GM23338 (cell line): ENCODE measurements at regions not wholly inside any gene's neighbourhood (a gene's known extent, or its start where the extent isn't known, plus 50 kb on each side); places are given as distances from the start of the nearest gene placed in this dataset.

Source experiments
- EZH2phosphoT487 ChIP-seq: fragments of 200-600 bp; sonication (generic); IDR thresholded peaks from one replicate; pipeline ENCODE4 v1.8.1; 2018; ENCODE audit warnings: antibody characterized with exemption; ENCODE audit not compliant: unreplicated experiment
- TF ChIP-seq, protein P1 (sequence below), 2 experiments: fragments of 200-600 bp in 1 of 2; sonication (generic) in 1 of 2; conservative IDR thresholded peaks; 2 replicates each; pipeline versions ENCODE4 v1.5.1 to v1.6.1; 2016 to 2017; ENCODE audit warnings: antibody characterized with exemption in 2 of 2, low read depth in 2 of 2, mild to moderate bottlenecking in 2 of 2, moderate library complexity in 1 of 2
- TF ChIP-seq, protein P2 (sequence below): IDR thresholded peaks from one replicate; pipeline ENCODE4 v1.6.1; 2018; ENCODE audit warnings: antibody characterized with exemption; ENCODE audit not compliant: unreplicated experiment

DNA sequence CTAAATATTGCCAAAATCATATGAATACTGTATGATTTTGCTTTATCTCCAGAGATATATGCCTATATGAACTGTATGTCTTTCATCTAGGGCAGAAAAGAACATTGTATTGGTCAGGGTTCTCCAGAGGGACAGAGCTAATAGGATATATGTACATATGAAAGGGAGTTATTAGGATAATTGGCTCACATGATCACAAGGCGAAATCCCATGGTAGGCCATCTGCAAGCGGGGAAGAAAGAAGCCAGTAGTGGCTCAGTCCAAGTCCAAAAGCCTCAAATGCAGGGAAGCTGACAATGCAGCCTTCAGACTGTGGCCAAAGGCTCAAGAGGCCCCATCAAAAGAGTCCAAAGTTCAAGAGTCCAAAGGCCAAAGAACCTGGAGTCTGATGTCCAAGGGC lies 209.9 kb downstream of the RNF144A start:
- TF ChIP-seq, protein P1, sequence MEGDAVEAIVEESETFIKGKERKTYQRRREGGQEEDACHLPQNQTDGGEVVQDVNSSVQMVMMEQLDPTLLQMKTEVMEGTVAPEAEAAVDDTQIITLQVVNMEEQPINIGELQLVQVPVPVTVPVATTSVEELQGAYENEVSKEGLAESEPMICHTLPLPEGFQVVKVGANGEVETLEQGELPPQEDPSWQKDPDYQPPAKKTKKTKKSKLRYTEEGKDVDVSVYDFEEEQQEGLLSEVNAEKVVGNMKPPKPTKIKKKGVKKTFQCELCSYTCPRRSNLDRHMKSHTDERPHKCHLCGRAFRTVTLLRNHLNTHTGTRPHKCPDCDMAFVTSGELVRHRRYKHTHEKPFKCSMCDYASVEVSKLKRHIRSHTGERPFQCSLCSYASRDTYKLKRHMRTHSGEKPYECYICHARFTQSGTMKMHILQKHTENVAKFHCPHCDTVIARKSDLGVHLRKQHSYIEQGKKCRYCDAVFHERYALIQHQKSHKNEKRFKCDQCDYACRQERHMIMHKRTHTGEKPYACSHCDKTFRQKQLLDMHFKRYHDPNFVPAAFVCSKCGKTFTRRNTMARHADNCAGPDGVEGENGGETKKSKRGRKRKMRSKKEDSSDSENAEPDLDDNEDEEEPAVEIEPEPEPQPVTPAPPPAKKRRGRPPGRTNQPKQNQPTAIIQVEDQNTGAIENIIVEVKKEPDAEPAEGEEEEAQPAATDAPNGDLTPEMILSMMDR (conservative IDR thresholded peaks at IDR 0.05; ENCODE audit: low read depth in 2 of 2): no peak
- TF ChIP-seq, protein P2, sequence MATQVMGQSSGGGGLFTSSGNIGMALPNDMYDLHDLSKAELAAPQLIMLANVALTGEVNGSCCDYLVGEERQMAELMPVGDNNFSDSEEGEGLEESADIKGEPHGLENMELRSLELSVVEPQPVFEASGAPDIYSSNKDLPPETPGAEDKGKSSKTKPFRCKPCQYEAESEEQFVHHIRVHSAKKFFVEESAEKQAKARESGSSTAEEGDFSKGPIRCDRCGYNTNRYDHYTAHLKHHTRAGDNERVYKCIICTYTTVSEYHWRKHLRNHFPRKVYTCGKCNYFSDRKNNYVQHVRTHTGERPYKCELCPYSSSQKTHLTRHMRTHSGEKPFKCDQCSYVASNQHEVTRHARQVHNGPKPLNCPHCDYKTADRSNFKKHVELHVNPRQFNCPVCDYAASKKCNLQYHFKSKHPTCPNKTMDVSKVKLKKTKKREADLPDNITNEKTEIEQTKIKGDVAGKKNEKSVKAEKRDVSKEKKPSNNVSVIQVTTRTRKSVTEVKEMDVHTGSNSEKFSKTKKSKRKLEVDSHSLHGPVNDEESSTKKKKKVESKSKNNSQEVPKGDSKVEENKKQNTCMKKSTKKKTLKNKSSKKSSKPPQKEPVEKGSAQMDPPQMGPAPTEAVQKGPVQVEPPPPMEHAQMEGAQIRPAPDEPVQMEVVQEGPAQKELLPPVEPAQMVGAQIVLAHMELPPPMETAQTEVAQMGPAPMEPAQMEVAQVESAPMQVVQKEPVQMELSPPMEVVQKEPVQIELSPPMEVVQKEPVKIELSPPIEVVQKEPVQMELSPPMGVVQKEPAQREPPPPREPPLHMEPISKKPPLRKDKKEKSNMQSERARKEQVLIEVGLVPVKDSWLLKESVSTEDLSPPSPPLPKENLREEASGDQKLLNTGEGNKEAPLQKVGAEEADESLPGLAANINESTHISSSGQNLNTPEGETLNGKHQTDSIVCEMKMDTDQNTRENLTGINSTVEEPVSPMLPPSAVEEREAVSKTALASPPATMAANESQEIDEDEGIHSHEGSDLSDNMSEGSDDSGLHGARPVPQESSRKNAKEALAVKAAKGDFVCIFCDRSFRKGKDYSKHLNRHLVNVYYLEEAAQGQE: no peak
- no peak for TF ChIP-seq EZH2phosphoT487
